Stimulated activated CD8-positive, alpha-beta memory T cell treated with anti-CD3 and anti-CD28 coated beads, Interleukin-4, amount 100 ng/mL, for 48 hours (primary cell): ENCODE measurements at regions not wholly inside any gene's neighbourhood (a gene's known extent, or its start where the extent isn't known, plus 50 kb on each side); places are given as distances from the start of the nearest gene placed in this dataset.
"Not testable (repeated sequence)": the region's sequence is repeated elsewhere in the genome, so short reads cannot be mapped to it uniquely, and the experiment has no call there.

Source experiments
- DNase-seq: peaks from one replicate; pipeline ENCODE4 v3.0.0-alpha.2; 2020

GRCh38 chr6:163705923-163706322 lies 291.4 kb downstream of the QKI start:
- DNase-seq, result no peak

- no peak for DNase-seq
Measured at GRCh38 chr6:163702736-163703135, 288.2 kb downstream of the QKI start.

- no peak for DNase-seq
Measured at GRCh38 chr6:163701762-163702161, 287.2 kb downstream of the QKI start.

GRCh38 chr6:163698086-163698485 lies 283.6 kb downstream of the QKI start:
- DNase-seq, result no peak

- not testable (repeated sequence) for DNase-seq
Measured at GRCh38 chr6:163696311-163696710, 281.8 kb downstream of the QKI start.

- no peak for DNase-seq
Measured at GRCh38 chr6:163695414-163695864, 280.9 kb downstream of the QKI start.

- no peak for DNase-seq
Measured at GRCh38 chr6:163694988-163695398, 280.5 kb downstream of the QKI start.

GRCh38 chr6:163694072-163694471 lies 279.6 kb downstream of the QKI start:
- no peak for DNase-seq

- DNase-seq, result no peak
Measured at GRCh38 chr6:163691049-163691448, 276.5 kb downstream of the QKI start.

- no peak for DNase-seq
Measured at GRCh38 chr6:163688739-163689362, 274.3 kb downstream of the QKI start.

- DNase-seq, result no peak
Measured at GRCh38 chr6:163687075-163687474, 272.6 kb downstream of the QKI start.

- no peak for DNase-seq
Measured at GRCh38 chr6:163686301-163686700, 271.8 kb downstream of the QKI start.

- no peak for DNase-seq
Measured at GRCh38 chr6:163683105-163683622, 268.6 kb downstream of the QKI start.

GRCh38 chr6:163679753-163680152 lies 265.2 kb downstream of the QKI start:
- no peak for DNase-seq

GRCh38 chr6:163679012-163679660 lies 264.6 kb downstream of the QKI start:
- no peak for DNase-seq

- DNase-seq, result no peak
Measured at GRCh38 chr6:163675611-163676010, 261.1 kb downstream of the QKI start.

- no peak for DNase-seq
Measured at GRCh38 chr6:163672710-163673109, 258.2 kb downstream of the QKI start.

GRCh38 chr6:163671791-163672190 lies 257.3 kb downstream of the QKI start:
- DNase-seq, result no peak

- no peak for DNase-seq
Measured at GRCh38 chr6:163671355-163671754, 256.8 kb downstream of the QKI start.

GRCh38 chr6:163670336-163670735 lies 255.8 kb downstream of the QKI start:
- no peak for DNase-seq

GRCh38 chr6:163668061-163668426 lies 253.5 kb downstream of the QKI start:
- no peak for DNase-seq

- DNase-seq, result no peak
Measured at GRCh38 chr6:163667372-163668060, 253.0 kb downstream of the QKI start.

GRCh38 chr6:163665464-163665863 lies 250.9 kb downstream of the QKI start:
- DNase-seq, result no peak

- DNase-seq, result no peak
Measured at GRCh38 chr6:163663575-163663974, 249.1 kb downstream of the QKI start.
